HepG2 (cell line): ENCODE measurements at regions not wholly inside any gene's neighbourhood (a gene's known extent, or its start where the extent isn't known, plus 50 kb on each side); places are given as distances from the start of the nearest gene placed in this dataset.
A peak's percentile ranks its signal among the peaks of the same experiment; 100 is the strongest.
"Not testable (repeated sequence)": the region's sequence is repeated elsewhere in the genome, so short reads cannot be mapped to it uniquely, and the experiment has no call there.

Source experiments
- ATAC-seq: fragments of 200-7000 bp; cut with Tn5 transposase; 3 replicates; pipeline ENCODE4 v1.9.1; 2020; ENCODE audit warnings: mild to moderate bottlenecking, moderate library complexity
- BruUV-seq: library from RNA; stranded (reverse); fragments of 400-500 nt; replicated peaks from 2 replicates; lab custom pipeline; 2021; lab: Mats Ljungman, UMichigan
- CTCF ChIA-PET: fragments of 300-600 bp; formaldehyde crosslinking; extraction: SDS; loops from one replicate; lab custom pipeline; 2021; ENCODE audit warnings: low total read pairs, inconsistent platforms, low intra/inter-chr PET ratio; lab: Yijun Ruan, JAX
- POLR2A ChIA-PET: fragments of 350-600 bp; sonication (Branson Sonifier 250); formaldehyde crosslinking; loops from one replicate; lab custom pipeline; 2020; ENCODE audit warnings: antibody characterized with exemption, inconsistent platforms; lab: Yijun Ruan, JAX
- DNase-seq: peaks from one replicate; pipeline ENCODE4 v3.0.0-alpha.2; 2015; ENCODE audit warnings: low spot score
- FAIRE-seq: peaks from 3 replicates; lab custom pipeline; 2011; peaks lifted over from hg19 to GRCh38; lab: Jason Lieb, UNC
- H2AFZ ChIP-seq: one replicate; pipeline ENCODE4 v1.6.1; 2011; ENCODE audit warnings: low read length, inconsistent platforms
- H3K27ac ChIP-seq: fragments of 300-600 bp; 3 replicates; pipeline ENCODE4 v1.8.0; 2011; ENCODE audit warnings: mixed run types, mild to moderate bottlenecking, mixed read lengths, low read length, inconsistent platforms; ENCODE audit not compliant: insufficient read depth; ENCODE audit errors: extremely low read length
- H3K27me3 ChIP-seq, 2 experiments: fragments of 200-600 bp in 1 of 2; 2 replicates in 1 of 2; 3 replicates in 1 of 2; pipeline versions ENCODE4 v1.6.0 to v1.8.0; 2011; ENCODE audit warnings: low read length in 2 of 2, mild to moderate bottlenecking in 2 of 2, moderate library complexity in 2 of 2, inconsistent platforms in 1 of 2; ENCODE audit not compliant: insufficient read depth in 2 of 2, control insufficient read depth in 1 of 2
- H3K36me3 ChIP-seq, 2 experiments: fragments of 200-600 bp in 1 of 2; replicated peaks in 1 of 2; 2 replicates in 1 of 2; 3 replicates in 1 of 2; pipeline versions ENCODE4 v1.5.1 to v1.8.0; 2011; ENCODE audit warnings: low read length in 2 of 2, inconsistent platforms in 1 of 2; ENCODE audit not compliant: insufficient read depth in 2 of 2, control insufficient read depth in 1 of 2
- H3K4me1 ChIP-seq: 2 replicates; pipeline ENCODE4 v1.5.1; 2012; ENCODE audit warnings: low read length, inconsistent platforms; ENCODE audit not compliant: insufficient read depth
- H3K4me2 ChIP-seq: 2 replicates; pipeline ENCODE4 v1.6.0; 2011; ENCODE audit warnings: low read depth, low read length, inconsistent platforms
- H3K4me3 ChIP-seq, 3 experiments: fragments of 200-600 bp in 1 of 3; sonication (generic), shearing (Covaris generic) in 1 of 3; replicated peaks in 1 of 3; 2 replicates each; pipeline ENCODE4 v1.5.1; 2011 to 2016; ENCODE audit warnings: low read length in 3 of 3, inconsistent platforms in 2 of 3, low read depth in 2 of 3, mild to moderate bottlenecking in 2 of 3, control low read depth in 1 of 3, mixed read lengths in 1 of 3; ENCODE audit not compliant: insufficient read depth in 1 of 3
- H3K79me2 ChIP-seq: one replicate; pipeline ENCODE4 v1.6.1; 2011; ENCODE audit warnings: low read length, inconsistent platforms; ENCODE audit not compliant: insufficient read depth
- H3K9ac ChIP-seq: 2 replicates; pipeline ENCODE4 v1.6.0; 2011; ENCODE audit warnings: mild to moderate bottlenecking, low read depth, low read length, inconsistent platforms; ENCODE audit not compliant: insufficient read depth
- H3K9me3 ChIP-seq: 2 replicates; pipeline ENCODE4 v1.5.1; 2012; ENCODE audit warnings: mild to moderate bottlenecking, low read length
- H4K20me1 ChIP-seq: 2 replicates; pipeline ENCODE4 v1.6.0; 2011; ENCODE audit warnings: inconsistent platforms, mild to moderate bottlenecking, low read length, moderate library complexity; ENCODE audit not compliant: insufficient read depth
- STAG1 ChIP-seq: sonication (generic); formaldehyde crosslinking; IDR thresholded peaks from 2 replicates; pipeline ENCODE4 v1.4.0; 2020; ENCODE audit warnings: missing genetic modification reagents
- WGBS: methylation state at CpG from one replicate; pipeline ENCODE4 v1.1.6; 2017; ENCODE audit warnings: low lambda C conversion rate; 5-methylcytosine and 5-hydroxymethylcytosine counted together
- in situ Hi-C: cut with HindIII; loops from 2 replicates; pipeline ENCODE4 v1.10.0; 2017; ENCODE audit warnings: low pct_unique_long_range_greater_than_20kb; ENCODE audit not compliant: extremely low pct_ligation_motif_present
- intact Hi-C: fragments of 100-400 bp; cut with micrococcal nuclease; formaldehyde crosslinking; loops from one replicate; pipeline ENCODE4 v1.10.0; 2022; ENCODE audit not compliant: unreplicated experiment

DNA sequence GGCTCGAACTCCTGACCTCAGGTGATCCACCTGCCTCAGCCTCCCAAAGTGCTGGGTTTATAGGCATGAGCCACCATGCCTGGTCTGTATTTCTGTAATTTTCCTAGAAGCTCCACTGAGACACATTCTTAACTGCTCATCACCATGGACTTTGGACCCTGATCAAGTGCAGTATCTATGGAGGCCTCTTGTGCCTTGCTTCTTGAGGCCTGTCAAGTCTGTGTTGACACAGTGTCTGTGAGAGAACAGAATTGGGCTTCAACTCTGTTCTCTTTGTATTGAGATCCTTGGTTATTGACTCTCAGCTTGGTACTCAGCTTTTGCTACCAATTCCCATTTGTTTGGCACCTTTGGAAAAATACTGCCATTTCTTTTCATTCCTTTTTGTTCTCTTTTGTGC lies 188.0 kb downstream of the SPATA31A6 start:
- BruUV-seq, result not testable (repeated sequence)

DNA sequence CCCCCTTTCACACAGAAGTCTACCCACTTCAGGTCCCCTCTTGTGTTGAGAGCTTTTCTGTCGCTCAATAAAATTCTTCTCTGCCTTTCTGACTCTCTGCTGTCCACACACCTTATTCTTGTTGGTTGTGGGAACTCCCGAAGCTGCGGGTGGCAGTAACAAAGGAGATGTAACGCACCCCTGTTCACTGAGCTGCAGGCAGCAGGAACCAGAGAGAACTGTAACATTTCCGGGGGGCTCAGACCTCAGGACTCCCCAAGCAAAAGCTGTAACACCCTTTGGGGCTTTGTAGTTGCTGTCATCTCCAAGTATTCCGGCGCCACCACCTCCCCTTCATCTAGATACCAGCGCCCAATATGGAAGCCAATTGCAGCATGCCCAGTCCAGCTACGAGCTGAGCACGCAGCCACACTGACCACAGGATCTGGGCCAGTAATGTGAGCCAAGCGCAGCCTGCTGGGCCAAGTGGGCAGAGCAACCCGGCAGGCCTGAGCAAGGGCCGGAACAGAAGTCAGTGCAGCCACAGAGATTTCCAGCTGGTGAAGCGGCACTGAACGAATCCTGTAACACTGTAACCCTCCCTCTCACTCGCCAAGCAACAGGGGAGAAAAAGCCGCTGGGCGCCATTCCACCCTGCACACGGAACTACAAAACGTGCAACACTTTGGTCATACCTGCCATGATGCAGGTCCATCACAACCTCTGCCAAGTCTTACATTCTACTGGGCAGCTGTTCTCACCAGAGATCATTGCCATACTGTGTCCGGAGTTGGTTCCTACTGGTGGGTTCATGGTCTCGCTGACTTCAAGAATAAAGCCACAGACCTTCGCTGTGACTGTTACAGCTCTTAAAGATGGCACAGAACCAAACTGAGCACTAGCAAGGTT lies 194.3 kb downstream of the SPATA31A6 start:
- WGBS, result 43% methylated on average over 18 of the region's 23 CpGs
- CTCF ChIA-PET, H3K27ac ChIP-seq, H3K27me3 ChIP-seq, POLR2A ChIA-PET, H3K4me1 ChIP-seq, H3K4me2 ChIP-seq, intact Hi-C loops, H3K36me3 ChIP-seq, FAIRE-seq, H3K9me3 ChIP-seq, in situ Hi-C loops, H4K20me1 ChIP-seq, BruUV-seq, H3K9ac ChIP-seq, H2AFZ ChIP-seq, H3K4me3 ChIP-seq, DNase-seq, H3K79me2 ChIP-seq: not testable (repeated sequence)
- peak; percentile 15; the same call in 1 of the 2 replicates for TF ChIP-seq STAG1 (CRISPR knock-in tag)
- peak; percentile 84 for ATAC-seq

More for the DNA sequence above, 188.0 kb downstream of the SPATA31A6 start:
- WGBS, result 0% methylated on average over 1 of the region's 1 CpG
- H3K79me2 ChIP-seq, H2AFZ ChIP-seq, DNase-seq, intact Hi-C loops, FAIRE-seq, H3K27ac ChIP-seq, in situ Hi-C loops, H3K9me3 ChIP-seq, CTCF ChIA-PET, H3K4me3 ChIP-seq, H4K20me1 ChIP-seq, POLR2A ChIA-PET, H3K27me3 ChIP-seq, H3K4me1 ChIP-seq, H3K36me3 ChIP-seq, H3K4me2 ChIP-seq, H3K9ac ChIP-seq, ATAC-seq: not testable (repeated sequence)
